ENCODE measurements at regions not wholly inside any gene's neighbourhood (a gene's known extent, or its start where the extent isn't known, plus 50 kb on each side); places are given as distances from the start of the nearest gene placed in this dataset.

DNA sequence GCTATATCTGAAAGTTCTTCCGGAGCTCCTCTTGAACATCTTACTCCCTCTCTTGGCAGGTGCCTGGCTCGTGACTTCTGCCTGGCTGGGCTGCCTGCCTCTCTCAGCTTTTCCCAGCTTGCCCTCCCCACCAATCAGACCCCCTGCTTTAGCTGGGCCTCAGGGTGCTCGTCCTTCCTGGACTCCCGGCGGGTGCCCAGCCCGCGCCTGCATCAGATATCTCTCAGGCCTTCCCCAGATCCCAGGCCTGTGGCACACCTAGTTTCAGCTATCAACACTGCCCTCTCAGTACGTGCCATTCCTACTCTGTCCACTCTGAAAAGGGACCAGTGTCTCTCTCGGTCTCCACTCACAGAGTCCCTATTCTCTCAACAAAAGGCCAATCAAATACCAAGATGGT is 96.5 kb upstream of the CLDN14 start (continued):
- TF ChIP-seq, protein P1, sequence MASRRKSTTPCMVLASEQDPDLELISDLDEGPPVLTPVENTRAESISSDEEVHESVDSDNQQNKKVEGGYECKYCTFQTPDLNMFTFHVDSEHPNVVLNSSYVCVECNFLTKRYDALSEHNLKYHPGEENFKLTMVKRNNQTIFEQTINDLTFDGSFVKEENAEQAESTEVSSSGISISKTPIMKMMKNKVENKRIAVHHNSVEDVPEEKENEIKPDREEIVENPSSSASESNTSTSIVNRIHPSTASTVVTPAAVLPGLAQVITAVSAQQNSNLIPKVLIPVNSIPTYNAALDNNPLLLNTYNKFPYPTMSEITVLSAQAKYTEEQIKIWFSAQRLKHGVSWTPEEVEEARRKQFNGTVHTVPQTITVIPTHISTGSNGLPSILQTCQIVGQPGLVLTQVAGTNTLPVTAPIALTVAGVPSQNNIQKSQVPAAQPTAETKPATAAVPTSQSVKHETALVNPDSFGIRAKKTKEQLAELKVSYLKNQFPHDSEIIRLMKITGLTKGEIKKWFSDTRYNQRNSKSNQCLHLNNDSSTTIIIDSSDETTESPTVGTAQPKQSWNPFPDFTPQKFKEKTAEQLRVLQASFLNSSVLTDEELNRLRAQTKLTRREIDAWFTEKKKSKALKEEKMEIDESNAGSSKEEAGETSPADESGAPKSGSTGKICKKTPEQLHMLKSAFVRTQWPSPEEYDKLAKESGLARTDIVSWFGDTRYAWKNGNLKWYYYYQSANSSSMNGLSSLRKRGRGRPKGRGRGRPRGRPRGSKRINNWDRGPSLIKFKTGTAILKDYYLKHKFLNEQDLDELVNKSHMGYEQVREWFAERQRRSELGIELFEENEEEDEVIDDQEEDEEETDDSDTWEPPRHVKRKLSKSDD (CRISPR knock-in tag; IDR thresholded peaks at IDR 0.05; ENCODE audit: low read depth): no peak

DNA sequence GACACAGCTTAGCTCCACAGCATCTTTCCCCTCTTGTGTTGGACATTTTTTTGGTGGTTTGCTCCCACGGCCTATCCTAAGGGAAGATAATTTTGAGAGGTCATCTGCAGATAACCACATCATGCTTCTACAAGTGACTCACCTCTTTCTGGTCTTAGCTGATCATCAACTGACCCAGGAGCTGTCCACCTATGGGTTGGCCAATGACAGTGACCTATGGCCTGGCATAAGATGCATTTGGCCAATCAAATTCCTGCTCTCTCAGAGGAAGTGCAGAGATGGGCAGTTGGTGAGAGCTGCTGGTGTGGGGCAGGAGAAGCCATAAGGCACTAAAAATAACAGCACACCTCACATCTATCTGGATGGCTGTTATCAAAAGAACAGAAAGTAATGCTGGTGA is 100.0 kb upstream of the CLDN14 start:
- Histone ChIP-seq H4K20me1 (ENCODE audit: insufficient read depth, low read length) (no peaks in the 10 kb centered on the region), H3K27ac (ENCODE audit: extremely low read length, insufficient read depth, low read length) (no peak overlapping the region), H3K4me1 (ENCODE audit: insufficient read depth, low read length) (no peaks in the 10 kb centered on the region), H3K36me3 (replicated peaks in 1 of 2; ENCODE audit: control insufficient read depth in 1 of 2, insufficient read depth in 2 of 2, low read length in 2 of 2) (no peaks in the 10 kb centered on the region), H3K4me3 (replicated peaks in 1 of 3; ENCODE audit: insufficient read depth in 1 of 3, low read depth in 2 of 3, low read length in 3 of 3) (no peak overlapping the region), H3K79me2 (ENCODE audit: insufficient read depth, low read length) (no peaks in the 10 kb centered on the region), H3K4me2 (ENCODE audit: low read depth, low read length) (no peak overlapping the region), H3K9me3 (ENCODE audit: low read length) (no peaks in the 10 kb centered on the region), H3K27me3 (ENCODE audit: control insufficient read depth in 1 of 2, insufficient read depth in 2 of 2, low read length in 2 of 2) (peaks cover 0 to 8% of the 10 kb centered on the region in 2 experiments; a peak in 2 of 5 replicates), H3K9ac (ENCODE audit: insufficient read depth, low read depth, low read length) (no peak overlapping the region), H2AFZ (ENCODE audit: low read length) (no peak overlapping the region)
- DNase-seq (ENCODE audit: low spot score) (no peak), FAIRE-seq (no peak), ATAC-seq (no peak)
- intact Hi-C loops (cut with micrococcal nuclease; ENCODE audit: unreplicated experiment) (loop anchor here (10.0 kb wide), 1 partner anchor 75 kb away; no protein-coding TSS in a partner anchor), in situ Hi-C loops (cut with HindIII; ENCODE audit: extremely low pct_ligation_motif_present, low pct_unique_long_range_greater_than_20kb) (no loop called here)
- BruUV-seq (replicated peaks): no TSS peak
- POLR2A ChIA-PET: no interaction called here
- CTCF ChIA-PET (ENCODE audit: low intra/inter-chr PET ratio, low total read pairs): no interaction called here
- 25% methylated on average over 1 of the region's 1 CpG for WGBS (ENCODE audit: low lambda C conversion rate)
- no peak for TF ChIP-seq PCBP2 (optimal IDR thresholded peaks at IDR 0.05; ENCODE audit: low read depth, low read length, poor library complexity, severe bottlenecking)
- TF ChIP-seq SOX5 (CRISPR knock-in tag; IDR thresholded peaks at IDR 0.05; ENCODE audit: borderline replicate concordance): no peak
- no peak for TF ChIP-seq PHF8 (CRISPR knock-in tag; IDR thresholded peaks at IDR 0.05)
- TF ChIP-seq, protein P2, sequence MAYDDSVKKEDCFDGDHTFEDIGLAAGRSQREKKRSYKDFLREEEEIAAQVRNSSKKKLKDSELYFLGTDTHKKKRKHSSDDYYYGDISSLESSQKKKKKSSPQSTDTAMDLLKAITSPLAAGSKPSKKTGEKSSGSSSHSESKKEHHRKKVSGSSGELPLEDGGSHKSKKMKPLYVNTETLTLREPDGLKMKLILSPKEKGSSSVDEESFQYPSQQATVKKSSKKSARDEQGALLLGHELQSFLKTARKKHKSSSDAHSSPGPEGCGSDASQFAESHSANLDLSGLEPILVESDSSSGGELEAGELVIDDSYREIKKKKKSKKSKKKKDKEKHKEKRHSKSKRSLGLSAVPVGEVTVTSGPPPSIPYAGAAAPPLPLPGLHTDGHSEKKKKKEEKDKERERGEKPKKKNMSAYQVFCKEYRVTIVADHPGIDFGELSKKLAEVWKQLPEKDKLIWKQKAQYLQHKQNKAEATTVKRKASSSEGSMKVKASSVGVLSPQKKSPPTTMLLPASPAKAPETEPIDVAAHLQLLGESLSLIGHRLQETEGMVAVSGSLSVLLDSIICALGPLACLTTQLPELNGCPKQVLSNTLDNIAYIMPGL (CRISPR knock-in tag; IDR thresholded peaks at IDR 0.05; ENCODE audit: borderline replicate concordance in 1 of 2, low read depth in 1 of 2): no peak
- TF ChIP-seq, protein P3, sequence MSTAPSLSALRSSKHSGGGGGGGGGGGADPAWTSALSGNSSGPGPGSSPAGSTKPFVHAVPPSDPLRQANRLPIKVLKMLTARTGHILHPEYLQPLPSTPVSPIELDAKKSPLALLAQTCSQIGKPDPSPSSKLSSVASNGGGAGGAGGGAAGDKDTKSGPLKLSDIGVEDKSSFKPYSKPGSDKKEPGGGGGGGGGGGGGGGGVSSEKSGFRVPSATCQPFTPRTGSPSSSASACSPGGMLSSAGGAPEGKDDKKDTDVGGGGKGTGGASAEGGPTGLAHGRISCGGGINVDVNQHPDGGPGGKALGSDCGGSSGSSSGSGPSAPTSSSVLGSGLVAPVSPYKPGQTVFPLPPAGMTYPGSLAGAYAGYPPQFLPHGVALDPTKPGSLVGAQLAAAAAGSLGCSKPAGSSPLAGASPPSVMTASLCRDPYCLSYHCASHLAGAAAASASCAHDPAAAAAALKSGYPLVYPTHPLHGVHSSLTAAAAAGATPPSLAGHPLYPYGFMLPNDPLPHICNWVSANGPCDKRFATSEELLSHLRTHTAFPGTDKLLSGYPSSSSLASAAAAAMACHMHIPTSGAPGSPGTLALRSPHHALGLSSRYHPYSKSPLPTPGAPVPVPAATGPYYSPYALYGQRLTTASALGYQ (CRISPR knock-in tag; IDR thresholded peaks at IDR 0.05): no peak
- no peak for TF ChIP-seq ZNF577 (CRISPR knock-in tag; IDR thresholded peaks at IDR 0.05; ENCODE audit: borderline replicate concordance, low read depth)
- no peak for TF ChIP-seq HMGA1 (CRISPR knock-in tag; conservative IDR thresholded peaks at IDR 0.05)
- TF ChIP-seq, protein P4, sequence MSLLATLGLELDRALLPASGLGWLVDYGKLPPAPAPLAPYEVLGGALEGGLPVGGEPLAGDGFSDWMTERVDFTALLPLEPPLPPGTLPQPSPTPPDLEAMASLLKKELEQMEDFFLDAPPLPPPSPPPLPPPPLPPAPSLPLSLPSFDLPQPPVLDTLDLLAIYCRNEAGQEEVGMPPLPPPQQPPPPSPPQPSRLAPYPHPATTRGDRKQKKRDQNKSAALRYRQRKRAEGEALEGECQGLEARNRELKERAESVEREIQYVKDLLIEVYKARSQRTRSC (CRISPR knock-in tag; IDR thresholded peaks at IDR 0.05; ENCODE audit: low read depth): no peak
- TF ChIP-seq ZNF530 (CRISPR knock-in tag; IDR thresholded peaks at IDR 0.05; ENCODE audit: low read depth): no peak
- TF ChIP-seq, protein P5, sequence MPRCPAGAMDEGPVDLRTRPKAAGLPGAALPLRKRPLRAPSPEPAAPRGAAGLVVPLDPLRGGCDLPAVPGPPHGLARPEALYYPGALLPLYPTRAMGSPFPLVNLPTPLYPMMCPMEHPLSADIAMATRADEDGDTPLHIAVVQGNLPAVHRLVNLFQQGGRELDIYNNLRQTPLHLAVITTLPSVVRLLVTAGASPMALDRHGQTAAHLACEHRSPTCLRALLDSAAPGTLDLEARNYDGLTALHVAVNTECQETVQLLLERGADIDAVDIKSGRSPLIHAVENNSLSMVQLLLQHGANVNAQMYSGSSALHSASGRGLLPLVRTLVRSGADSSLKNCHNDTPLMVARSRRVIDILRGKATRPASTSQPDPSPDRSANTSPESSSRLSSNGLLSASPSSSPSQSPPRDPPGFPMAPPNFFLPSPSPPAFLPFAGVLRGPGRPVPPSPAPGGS (CRISPR knock-in tag; IDR thresholded peaks at IDR 0.05): no peak
- TF ChIP-seq, protein P6, sequence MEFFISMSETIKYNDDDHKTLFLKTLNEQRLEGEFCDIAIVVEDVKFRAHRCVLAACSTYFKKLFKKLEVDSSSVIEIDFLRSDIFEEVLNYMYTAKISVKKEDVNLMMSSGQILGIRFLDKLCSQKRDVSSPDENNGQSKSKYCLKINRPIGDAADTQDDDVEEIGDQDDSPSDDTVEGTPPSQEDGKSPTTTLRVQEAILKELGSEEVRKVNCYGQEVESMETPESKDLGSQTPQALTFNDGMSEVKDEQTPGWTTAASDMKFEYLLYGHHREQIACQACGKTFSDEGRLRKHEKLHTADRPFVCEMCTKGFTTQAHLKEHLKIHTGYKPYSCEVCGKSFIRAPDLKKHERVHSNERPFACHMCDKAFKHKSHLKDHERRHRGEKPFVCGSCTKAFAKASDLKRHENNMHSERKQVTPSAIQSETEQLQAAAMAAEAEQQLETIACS (CRISPR knock-in tag; IDR thresholded peaks at IDR 0.05): no peak
- TF ChIP-seq ZNF737 (CRISPR knock-in tag; IDR thresholded peaks at IDR 0.05; ENCODE audit: borderline replicate concordance): no peak

Data from HepG2 (cell line).